GM12875 (cell line): ENCODE measurements at regions not wholly inside any gene's neighbourhood (a gene's known extent, or its start where the extent isn't known, plus 50 kb on each side); places are given as distances from the start of the nearest gene placed in this dataset.

Source experiments
- H3K4me3 ChIP-seq: one replicate; pipeline ENCODE4 v1.5.1; 2011; ENCODE audit warnings: low read depth, low read length, control low read depth
- TF ChIP-seq, protein P1 (sequence below): IDR thresholded peaks from 2 replicates; pipeline ENCODE4 v1.5.1; 2011; ENCODE audit warnings: low read depth, mild to moderate bottlenecking, control low read depth, inconsistent platforms, low read length, moderate library complexity, borderline replicate concordance; ENCODE audit not compliant: insufficient read depth

DNA sequence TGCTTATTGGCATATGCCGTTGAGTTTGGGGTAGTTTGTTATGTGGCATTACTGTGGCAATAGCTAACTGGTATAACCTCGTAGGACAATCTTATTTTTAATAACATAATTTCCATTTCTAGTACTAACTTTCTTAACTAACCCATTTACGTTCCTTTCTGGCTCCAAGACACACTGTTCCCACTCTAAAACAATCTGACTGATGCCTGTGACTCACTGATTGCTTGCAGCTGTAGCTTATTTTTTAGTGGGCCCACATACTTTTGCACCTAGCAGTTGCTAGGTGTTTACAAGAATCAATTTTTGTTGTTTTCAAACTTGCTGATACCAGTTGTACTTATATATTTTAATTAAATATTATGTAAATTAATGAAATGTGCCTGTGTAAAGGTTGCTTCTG, 52.2 kb downstream of the FAT3 start:
- no peak overlapping the region for H3K4me3 ChIP-seq

DNA sequence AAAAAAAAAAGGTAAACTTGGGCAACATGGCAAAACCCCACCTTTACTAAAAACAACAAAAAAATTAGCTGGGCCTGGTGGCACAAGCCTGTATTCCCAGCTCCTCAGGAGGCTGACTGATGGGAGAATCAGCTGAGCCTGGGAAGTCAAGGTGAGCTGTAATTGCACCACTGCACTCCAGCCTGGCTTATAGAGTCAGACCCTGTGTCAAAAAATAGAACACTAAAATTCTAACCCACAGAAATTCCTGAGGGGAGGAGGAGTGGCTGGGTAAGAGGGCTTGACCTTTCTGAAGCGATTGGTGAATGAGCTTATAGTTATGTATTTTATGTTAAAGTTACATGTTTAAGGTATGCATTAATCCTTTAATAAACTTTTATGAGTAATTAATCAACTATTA, 53.3 kb downstream of the FAT3 start:
- TF ChIP-seq, protein P1, sequence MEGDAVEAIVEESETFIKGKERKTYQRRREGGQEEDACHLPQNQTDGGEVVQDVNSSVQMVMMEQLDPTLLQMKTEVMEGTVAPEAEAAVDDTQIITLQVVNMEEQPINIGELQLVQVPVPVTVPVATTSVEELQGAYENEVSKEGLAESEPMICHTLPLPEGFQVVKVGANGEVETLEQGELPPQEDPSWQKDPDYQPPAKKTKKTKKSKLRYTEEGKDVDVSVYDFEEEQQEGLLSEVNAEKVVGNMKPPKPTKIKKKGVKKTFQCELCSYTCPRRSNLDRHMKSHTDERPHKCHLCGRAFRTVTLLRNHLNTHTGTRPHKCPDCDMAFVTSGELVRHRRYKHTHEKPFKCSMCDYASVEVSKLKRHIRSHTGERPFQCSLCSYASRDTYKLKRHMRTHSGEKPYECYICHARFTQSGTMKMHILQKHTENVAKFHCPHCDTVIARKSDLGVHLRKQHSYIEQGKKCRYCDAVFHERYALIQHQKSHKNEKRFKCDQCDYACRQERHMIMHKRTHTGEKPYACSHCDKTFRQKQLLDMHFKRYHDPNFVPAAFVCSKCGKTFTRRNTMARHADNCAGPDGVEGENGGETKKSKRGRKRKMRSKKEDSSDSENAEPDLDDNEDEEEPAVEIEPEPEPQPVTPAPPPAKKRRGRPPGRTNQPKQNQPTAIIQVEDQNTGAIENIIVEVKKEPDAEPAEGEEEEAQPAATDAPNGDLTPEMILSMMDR, result no peak

More for the DNA sequence above, 52.2 kb downstream of the FAT3 start:
- TF ChIP-seq, protein P1, result no peak

GRCh38 chr11:92278791-92279433, 54.3 kb downstream of the FAT3 start:
- TF ChIP-seq, protein P1, result no peak
- H3K4me3 ChIP-seq, result no peak overlapping the region

More for the DNA sequence above, 53.3 kb downstream of the FAT3 start:
- no peak overlapping the region for H3K4me3 ChIP-seq

- no peak overlapping the region for H3K4me3 ChIP-seq
- TF ChIP-seq, protein P1, result no peak
Observed at GRCh38 chr11:92284107-92284506, 59.5 kb downstream of the FAT3 start.

GRCh38 chr11:92284558-92284957, 59.9 kb downstream of the FAT3 start:
- H3K4me3 ChIP-seq, result no peak overlapping the region
- TF ChIP-seq, protein P1, result no peak

DNA sequence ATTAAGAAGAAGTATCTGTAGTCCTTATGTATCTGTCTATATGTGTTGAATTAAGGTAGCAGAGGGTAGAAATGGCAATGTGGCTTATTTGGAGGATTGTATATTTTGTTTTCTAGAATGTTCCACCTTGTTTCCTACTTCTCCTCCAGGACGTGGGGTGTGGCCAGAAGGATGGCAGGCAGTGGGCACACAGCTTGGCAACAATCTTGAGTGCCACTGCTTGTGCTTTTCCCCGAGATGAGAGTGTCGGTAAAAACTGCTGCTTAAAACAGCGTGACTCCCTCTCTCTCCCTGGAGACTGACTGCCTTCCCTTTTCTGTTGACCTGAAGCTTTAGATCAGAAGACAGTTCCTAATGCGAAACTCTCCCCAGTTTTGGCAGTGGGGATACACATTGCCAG, 61.2 kb downstream of the FAT3 start:
- TF ChIP-seq, protein P1, result no peak

GRCh38 chr11:92286709-92287108, 62.1 kb downstream of the FAT3 start:
- TF ChIP-seq, protein P1, result no peak

More for the DNA sequence above, 61.2 kb downstream of the FAT3 start:
- H3K4me3 ChIP-seq, result no peak overlapping the region

More at GRCh38 chr11:92286709-92287108, 62.1 kb downstream of the FAT3 start:
- no peak overlapping the region for H3K4me3 ChIP-seq
